Muscle of leg (tissue), 3 donors: ENCODE measurements at regions not wholly inside any gene's neighbourhood (a gene's known extent, or its start where the extent isn't known, plus 50 kb on each side); places are given as distances from the start of the nearest gene placed in this dataset.
"Not testable (repeated sequence)": the region's sequence is repeated elsewhere in the genome, so short reads cannot be mapped to it uniquely, and the experiment has no call there.

Experiments used
- DNase-seq: peaks from one replicate; pipeline ENCODE4 v3.0.0; 2013
- H3K27ac ChIP-seq: one replicate; pipeline ENCODE4 v1.5.1; 2013; ENCODE audit warnings: mild to moderate bottlenecking, low read length, control low read depth
- H3K27me3 ChIP-seq: one replicate; pipeline ENCODE4 v1.6.1; 2013; ENCODE audit warnings: low read length; ENCODE audit not compliant: control insufficient read depth, insufficient read depth
- H3K36me3 ChIP-seq: one replicate; pipeline ENCODE4 v1.6.1; 2013; ENCODE audit warnings: low read length; ENCODE audit not compliant: control insufficient read depth, insufficient read depth
- H3K4me1 ChIP-seq: one replicate; pipeline ENCODE4 v1.6.1; 2013; ENCODE audit warnings: low read length; ENCODE audit not compliant: control insufficient read depth, insufficient read depth
- H3K4me3 ChIP-seq: one replicate; pipeline ENCODE4 v1.5.1; 2013; ENCODE audit warnings: low read length, control low read depth
- H3K9me3 ChIP-seq: replicated peaks from 2 replicates; pipeline ENCODE4 v1.6.1; 2013; ENCODE audit warnings: low read depth, low read length; ENCODE audit not compliant: control insufficient read depth
- WGBS: methylation state at CpG from one replicate; pipeline ENCODE4 v1.1.5; 2013; ENCODE audit warnings: missing lambda C conversion rate; ENCODE audit not compliant: insufficient coverage; 5-methylcytosine and 5-hydroxymethylcytosine counted together

- no peak overlapping the region for H3K27ac ChIP-seq
- no peak for DNase-seq
- no peaks in the 10 kb centered on the region for H3K27me3 ChIP-seq
- H3K4me1 ChIP-seq: no peaks in the 10 kb centered on the region
- no peaks in the 10 kb centered on the region for H3K9me3 ChIP-seq
- H3K36me3 ChIP-seq: no peaks in the 10 kb centered on the region
- no CpG with 5 or more reads among the region's 3 CpGs for WGBS
- no peak overlapping the region for H3K4me3 ChIP-seq
These were observed 560.0 kb upstream of the NRG3 start for GRCh38 chr10:81315026-81315425.

GRCh38 chr10:81348003-81348402 lies 527.0 kb upstream of the NRG3 start:
- no peaks in the 10 kb centered on the region for H3K36me3 ChIP-seq
- no CpG with 5 or more reads among the region's 1 CpG for WGBS
- no peaks in the 10 kb centered on the region for H3K27me3 ChIP-seq
- H3K27ac ChIP-seq: no peak overlapping the region
- no peak overlapping the region for H3K4me3 ChIP-seq
- no peaks in the 10 kb centered on the region for H3K4me1 ChIP-seq
- no peak for DNase-seq
- H3K9me3 ChIP-seq: no peaks in the 10 kb centered on the region

- no peak for DNase-seq
- no peaks in the 10 kb centered on the region for H3K36me3 ChIP-seq
- no CpG with 5 or more reads among the region's 2 CpGs for WGBS
These were observed 507.9 kb upstream of the NRG3 start for GRCh38 chr10:81367132-81367531.

GRCh38 chr10:81386817-81387216 lies 488.2 kb upstream of the NRG3 start:
- Histone ChIP-seq H3K27me3 (no peaks in the 10 kb centered on the region), H3K36me3 (no peaks in the 10 kb centered on the region), H3K4me3 (no peak overlapping the region), H3K4me1 (no peaks in the 10 kb centered on the region), H3K9me3 (peaks cover 5% of the 10 kb centered on the region), H3K27ac (no peak overlapping the region)
- 83% methylated on average over 2 of the region's 3 CpGs for WGBS
- DNase-seq: no peak

More at GRCh38 chr10:81367132-81367531, 507.9 kb upstream of the NRG3 start:
- H3K27me3 ChIP-seq: no peaks in the 10 kb centered on the region
- H3K27ac ChIP-seq: no peak overlapping the region
- no peaks in the 10 kb centered on the region for H3K4me1 ChIP-seq
- H3K9me3 ChIP-seq: no peaks in the 10 kb centered on the region
- no peak overlapping the region for H3K4me3 ChIP-seq

- DNase-seq: no peak
- H3K27ac ChIP-seq: no peak overlapping the region
- H3K4me3 ChIP-seq: no peak overlapping the region
- no CpG with 5 or more reads among the region's 3 CpGs for WGBS
- no peaks in the 10 kb centered on the region for H3K36me3 ChIP-seq
- H3K4me1 ChIP-seq: no peaks in the 10 kb centered on the region
- no peaks in the 10 kb centered on the region for H3K9me3 ChIP-seq
- no peaks in the 10 kb centered on the region for H3K27me3 ChIP-seq
These were observed 471.5 kb upstream of the NRG3 start for GRCh38 chr10:81403451-81403850.

GRCh38 chr10:81405399-81405798 lies 469.6 kb upstream of the NRG3 start:
- no peak for DNase-seq
- Histone ChIP-seq H3K9me3 (no peaks in the 10 kb centered on the region), H3K27me3 (no peaks in the 10 kb centered on the region), H3K4me1 (no peaks in the 10 kb centered on the region), H3K36me3 (no peaks in the 10 kb centered on the region), H3K27ac (no peak overlapping the region), H3K4me3 (no peak overlapping the region)
- WGBS: no CpG with 5 or more reads among the region's 2 CpGs

- peak; percentile 1 for DNase-seq
These were observed 461.0 kb upstream of the NRG3 start for GRCh38 chr10:81414038-81414437.

GRCh38 chr10:81426722-81427121 lies 448.3 kb upstream of the NRG3 start:
- no peaks in the 10 kb centered on the region for H3K27me3 ChIP-seq
- H3K27ac ChIP-seq: no peak overlapping the region
- no peaks in the 10 kb centered on the region for H3K4me1 ChIP-seq
- H3K4me3 ChIP-seq: no peak overlapping the region
- DNase-seq: no peak
- H3K9me3 ChIP-seq: no peaks in the 10 kb centered on the region
- no peaks in the 10 kb centered on the region for H3K36me3 ChIP-seq

More at GRCh38 chr10:81414038-81414437, 461.0 kb upstream of the NRG3 start:
- H3K27ac ChIP-seq: no peak overlapping the region
- no peaks in the 10 kb centered on the region for H3K4me1 ChIP-seq
- WGBS: 17% methylated on average over 1 of the region's 1 CpG
- H3K36me3 ChIP-seq: no peaks in the 10 kb centered on the region
- H3K4me3 ChIP-seq: no peak overlapping the region
- no peaks in the 10 kb centered on the region for H3K27me3 ChIP-seq
- no peaks in the 10 kb centered on the region for H3K9me3 ChIP-seq

GRCh38 chr10:81428456-81429134 lies 446.4 kb upstream of the NRG3 start:
- Histone ChIP-seq H3K27ac (no peak overlapping the region), H3K9me3 (no peaks in the 10 kb centered on the region), H3K27me3 (no peaks in the 10 kb centered on the region), H3K4me1 (no peaks in the 10 kb centered on the region), H3K4me3 (no peak overlapping the region), H3K36me3 (no peaks in the 10 kb centered on the region)
- no peak for DNase-seq
- no CpG with 5 or more reads among the region's 2 CpGs for WGBS

GRCh38 chr10:81439445-81439844 lies 435.5 kb upstream of the NRG3 start:
- no peaks in the 10 kb centered on the region for H3K36me3 ChIP-seq
- no peaks in the 10 kb centered on the region for H3K27me3 ChIP-seq
- H3K4me3 ChIP-seq: no peak overlapping the region
- H3K4me1 ChIP-seq: no peaks in the 10 kb centered on the region
- 100% methylated on average over 1 of the region's 2 CpGs for WGBS
- no peaks in the 10 kb centered on the region for H3K9me3 ChIP-seq
- DNase-seq: no peak
- no peak overlapping the region for H3K27ac ChIP-seq

- not testable (repeated sequence) for H3K27ac ChIP-seq, H3K4me1 ChIP-seq, H3K9me3 ChIP-seq, H3K27me3 ChIP-seq, H3K36me3 ChIP-seq, DNase-seq, H3K4me3 ChIP-seq
- 97% methylated on average over 16 of the region's 21 CpGs for WGBS
These were observed 433.4 kb upstream of the NRG3 start for GRCh38 chr10:81441624-81442023.
